OCI-LY3 (cell line): ENCODE measurements at regions not wholly inside any gene's neighbourhood (a gene's known extent, or its start where the extent isn't known, plus 50 kb on each side); places are given as distances from the start of the nearest gene placed in this dataset.

Source experiments
- H2AFZ ChIP-seq: fragments of 200-600, 300-600 bp; shearing (Covaris generic); 2 replicates; pipeline ENCODE4 v1.6.0; 2014; ENCODE audit warnings: antibody characterized with exemption, low read depth, low read length
- H3K27ac ChIP-seq: fragments of 200-600, 300-600 bp; sonication (generic); 2 replicates; pipeline ENCODE4 v1.5.1; 2014; ENCODE audit warnings: mild to moderate bottlenecking, low read length, moderate library complexity, mixed read lengths
- H3K27me3 ChIP-seq: fragments of 200-600, 300-600 bp; sonication (generic); 2 replicates; pipeline ENCODE4 v1.6.1; 2014; ENCODE audit warnings: low read depth, low read length, mixed read lengths
- H3K36me3 ChIP-seq: fragments of 200-600, 300-600 bp; sonication (generic); replicated peaks from 2 replicates; pipeline ENCODE3; 2014; ENCODE audit warnings: low read depth, low read length, mixed read lengths
- H3K4me1 ChIP-seq: fragments of 300-600, 200-600 bp; sonication (generic); 2 replicates; pipeline ENCODE4 v1.6.1; 2014; ENCODE audit warnings: low read length, mixed read lengths
- H3K4me2 ChIP-seq: fragments of 200-600, 300-600 bp; sonication (generic); 2 replicates; pipeline ENCODE4 v1.6.1; 2014; ENCODE audit warnings: low read length, mixed read lengths
- H3K4me3 ChIP-seq: fragments of 300-600, 200-600 bp; sonication (generic); 2 replicates; pipeline ENCODE4 v1.5.1; 2014; ENCODE audit warnings: antibody characterized with exemption, mild to moderate bottlenecking, low read length, moderate library complexity
- H3K79me2 ChIP-seq: fragments of 300-600, 200-600 bp; shearing (Covaris generic); 2 replicates; pipeline ENCODE4 v1.6.1; 2014; ENCODE audit warnings: mild to moderate bottlenecking, low read length, mixed read lengths
- H3K9ac ChIP-seq: fragments of 300-600, 200-600 bp; shearing (Covaris generic); 2 replicates; pipeline ENCODE4 v1.6.0; 2014; ENCODE audit warnings: mild to moderate bottlenecking, low read length, moderate library complexity
- H3K9me3 ChIP-seq: fragments of 200-600, 300-600 bp; shearing (Covaris generic); 2 replicates; pipeline ENCODE4 v1.6.1; 2014; ENCODE audit warnings: low read length, mixed read lengths; ENCODE audit not compliant: insufficient read depth
- H4K20me1 ChIP-seq: fragments of 200-600, 300-600 bp; sonication (generic); 2 replicates; pipeline ENCODE4 v1.6.1; 2016; ENCODE audit warnings: low read length, mixed read lengths; ENCODE audit not compliant: insufficient read depth
- EZH2phosphoT487 ChIP-seq: fragments of 200-600 bp; shearing (Covaris generic); IDR thresholded peaks from 2 replicates; pipeline ENCODE4 v1.6.1; 2018; ENCODE audit warnings: antibody characterized with exemption, mixed run types, low read depth
- TF ChIP-seq, protein P1 (sequence below): fragments of 200-600, 300-600 bp; sonication (generic); IDR thresholded peaks from 2 replicates; pipeline ENCODE4 v1.5.1; 2014; ENCODE audit warnings: antibody characterized with exemption, low read length, low read depth

DNA sequence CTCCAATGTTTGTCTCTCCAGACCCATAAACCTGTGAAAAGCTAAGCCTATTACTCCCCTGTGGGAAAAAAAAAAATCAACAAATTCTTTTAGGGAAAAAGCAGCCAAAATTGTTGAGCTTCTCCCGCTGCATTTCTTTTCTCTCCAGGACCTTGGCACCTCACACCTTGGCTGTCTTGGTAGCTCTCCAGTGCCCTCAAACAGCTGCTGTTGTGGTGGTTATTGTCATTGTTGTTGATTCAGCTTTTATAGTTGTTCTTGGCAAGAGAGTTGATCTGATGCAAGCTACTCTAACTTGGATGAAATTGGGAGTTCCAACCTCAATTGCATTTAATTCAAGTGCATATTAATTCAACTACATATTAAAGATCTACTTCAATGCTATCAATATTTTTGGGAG lies 516.9 kb upstream of the LARGE1 start:
- TF ChIP-seq, protein P1, sequence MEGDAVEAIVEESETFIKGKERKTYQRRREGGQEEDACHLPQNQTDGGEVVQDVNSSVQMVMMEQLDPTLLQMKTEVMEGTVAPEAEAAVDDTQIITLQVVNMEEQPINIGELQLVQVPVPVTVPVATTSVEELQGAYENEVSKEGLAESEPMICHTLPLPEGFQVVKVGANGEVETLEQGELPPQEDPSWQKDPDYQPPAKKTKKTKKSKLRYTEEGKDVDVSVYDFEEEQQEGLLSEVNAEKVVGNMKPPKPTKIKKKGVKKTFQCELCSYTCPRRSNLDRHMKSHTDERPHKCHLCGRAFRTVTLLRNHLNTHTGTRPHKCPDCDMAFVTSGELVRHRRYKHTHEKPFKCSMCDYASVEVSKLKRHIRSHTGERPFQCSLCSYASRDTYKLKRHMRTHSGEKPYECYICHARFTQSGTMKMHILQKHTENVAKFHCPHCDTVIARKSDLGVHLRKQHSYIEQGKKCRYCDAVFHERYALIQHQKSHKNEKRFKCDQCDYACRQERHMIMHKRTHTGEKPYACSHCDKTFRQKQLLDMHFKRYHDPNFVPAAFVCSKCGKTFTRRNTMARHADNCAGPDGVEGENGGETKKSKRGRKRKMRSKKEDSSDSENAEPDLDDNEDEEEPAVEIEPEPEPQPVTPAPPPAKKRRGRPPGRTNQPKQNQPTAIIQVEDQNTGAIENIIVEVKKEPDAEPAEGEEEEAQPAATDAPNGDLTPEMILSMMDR: no peak
- no peak for TF ChIP-seq EZH2phosphoT487
- Histone ChIP-seq H3K27ac (no peak overlapping the region), H3K79me2 (no peaks in the 10 kb centered on the region), H3K27me3 (no peaks in the 10 kb centered on the region), H3K4me2 (no peak overlapping the region), H3K4me3 (no peak overlapping the region), H3K9me3 (no peaks in the 10 kb centered on the region), H3K36me3 (no peaks in the 10 kb centered on the region), H3K9ac (no peak overlapping the region), H3K4me1 (no peaks in the 10 kb centered on the region), H2AFZ (no peak overlapping the region), H4K20me1 (no peaks in the 10 kb centered on the region)

DNA sequence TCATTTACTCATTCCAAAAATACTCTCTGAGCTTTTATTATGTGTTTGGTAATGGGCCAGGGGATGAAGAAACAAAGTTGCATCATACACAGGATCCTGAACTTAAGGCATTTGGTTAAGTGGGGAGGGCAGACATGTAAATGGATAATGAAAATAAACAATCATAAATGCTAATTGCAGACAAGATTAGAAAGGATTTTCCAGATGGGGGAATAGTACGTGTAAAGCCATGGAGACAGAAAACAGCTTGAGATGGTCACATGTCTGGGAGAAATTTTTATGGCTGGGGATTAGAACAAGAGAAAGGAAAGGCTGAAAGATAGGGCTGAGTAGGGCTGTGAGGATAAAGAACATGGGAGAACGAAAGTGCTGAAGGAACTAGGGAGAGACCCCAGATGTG lies 534.3 kb upstream of the LARGE1 start:
- Histone ChIP-seq H3K36me3 (no peaks in the 10 kb centered on the region), H2AFZ (no peak overlapping the region), H3K27me3 (no peaks in the 10 kb centered on the region), H3K27ac (no peak overlapping the region), H3K4me3 (no peak overlapping the region), H4K20me1 (no peaks in the 10 kb centered on the region), H3K9ac (no peak overlapping the region), H3K4me2 (no peak overlapping the region), H3K79me2 (no peaks in the 10 kb centered on the region), H3K9me3 (no peaks in the 10 kb centered on the region), H3K4me1 (no peaks in the 10 kb centered on the region)
- TF ChIP-seq, protein P1: no peak
- no peak for TF ChIP-seq EZH2phosphoT487

DNA sequence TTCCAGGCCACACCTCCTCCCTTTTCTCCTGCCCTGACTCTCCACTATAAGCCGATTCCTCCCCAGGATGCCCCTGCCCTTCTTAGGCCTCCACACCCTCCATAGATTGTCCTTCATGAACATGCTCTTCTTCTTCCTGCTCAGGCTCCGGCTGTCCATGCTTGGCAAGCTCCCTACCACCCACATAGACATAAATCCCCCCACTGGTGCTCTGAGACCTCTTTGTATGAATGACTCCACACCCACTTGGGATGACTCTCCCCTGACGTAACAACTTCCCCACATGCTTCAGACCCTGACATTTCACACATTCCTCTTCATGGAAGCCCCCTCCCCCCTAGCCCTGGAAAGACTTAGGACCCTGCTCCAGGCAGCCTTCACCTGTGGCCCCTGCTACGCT lies 542.5 kb upstream of the LARGE1 start:
- Histone ChIP-seq H3K79me2 (no peaks in the 10 kb centered on the region), H3K27me3 (no peaks in the 10 kb centered on the region), H3K4me1 (no peaks in the 10 kb centered on the region), H3K27ac (no peak overlapping the region), H4K20me1 (no peaks in the 10 kb centered on the region), H3K9ac (no peak overlapping the region), H3K4me3 (no peak overlapping the region), H3K36me3 (no peaks in the 10 kb centered on the region), H3K9me3 (no peaks in the 10 kb centered on the region), H2AFZ (no peak overlapping the region), H3K4me2 (no peak overlapping the region)
- TF ChIP-seq, protein P1: no peak
- TF ChIP-seq EZH2phosphoT487: no peak

DNA sequence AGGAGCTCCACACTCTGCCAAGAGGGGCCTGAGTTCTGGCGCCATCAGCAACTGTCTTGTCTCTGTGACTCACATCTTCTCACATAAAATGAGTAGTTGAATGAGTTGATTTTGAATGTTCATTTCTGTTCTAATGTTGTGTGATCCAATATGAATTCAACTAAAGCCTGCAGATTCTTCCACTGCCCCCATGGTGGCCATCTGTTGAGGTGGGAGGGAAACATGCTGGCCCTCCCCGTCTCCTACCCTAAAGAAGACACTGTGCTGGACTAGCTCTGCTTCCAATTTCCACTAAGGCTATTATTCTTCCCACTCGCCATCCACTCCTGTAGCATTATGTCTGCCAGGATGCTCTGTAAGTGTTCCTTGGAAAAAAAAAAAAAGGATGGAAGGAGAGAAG lies 555.6 kb upstream of the LARGE1 start:
- 0 out of 2 replicates have a peak, but pooled peaks cover 3% of the 10 kb centered on the region for H3K27me3 ChIP-seq
- H3K36me3 ChIP-seq: no peaks in the 10 kb centered on the region
- H3K27ac ChIP-seq: no peak overlapping the region
- H3K9ac ChIP-seq: no peak overlapping the region
- H3K4me2 ChIP-seq: no peak overlapping the region
- H3K79me2 ChIP-seq: no peaks in the 10 kb centered on the region
- TF ChIP-seq, protein P1: no peak
- no peak for TF ChIP-seq EZH2phosphoT487
- no peaks in the 10 kb centered on the region for H4K20me1 ChIP-seq
- H3K4me1 ChIP-seq: no peaks in the 10 kb centered on the region
- H2AFZ ChIP-seq: no peak overlapping the region
- H3K9me3 ChIP-seq: 0 out of 2 replicates have a peak, but pooled peaks cover 4% of the 10 kb centered on the region
- no peak overlapping the region for H3K4me3 ChIP-seq
